B cell (primary cell): ENCODE measurements at regions not wholly inside any gene's neighbourhood (a gene's known extent, or its start where the extent isn't known, plus 50 kb on each side); places are given as distances from the start of the nearest gene placed in this dataset.

Experiments
- ATAC-seq: fragments of 200-7000 bp; cut with Tn5 transposase; one replicate; pipeline ENCODE4 v1.10.0; 2021; ENCODE audit warnings: low read depth, mild to moderate bottlenecking, moderate number of reproducible peaks, moderate library complexity
- CTCF ChIA-PET: fragments of 350-600 bp; sonication (Branson Sonifier 250); formaldehyde crosslinking; loops from one replicate; lab custom pipeline; 2021; ENCODE audit warnings: antibody characterized with exemption, inconsistent platforms; lab: Charles Lee
- POLR2A ChIA-PET: fragments of 350-600 bp; sonication (Branson Sonifier 250); formaldehyde crosslinking; loops from one replicate; lab custom pipeline; 2021; ENCODE audit warnings: antibody characterized with exemption; lab: Charles Lee
- DNase-seq: peaks from one replicate; pipeline ENCODE4 v3.0.0; 2013
- H2AFZ ChIP-seq: 2 replicates; pipeline ENCODE4 v1.6.1; 2012; ENCODE audit warnings: mild to moderate bottlenecking, low read depth, low read length; ENCODE audit not compliant: insufficient read depth, poor library complexity, severe bottlenecking
- H3K27ac ChIP-seq, 2 donors: 1 replicate in 1 of 2; 2 replicates in 1 of 2; pipeline ENCODE4 v1.5.1; 2012 to 2013; ENCODE audit warnings: low read length in 2 of 2, mild to moderate bottlenecking in 2 of 2, moderate library complexity in 1 of 2
- H3K27me3 ChIP-seq, 4 experiments: fragments of 200-600 bp in 1 of 4; sonication (generic) in 1 of 4; replicated peaks in 1 of 4; 1 replicate in 2 of 4; 2 replicates in 2 of 4; pipeline versions ENCODE4 v1.6.1 to v1.7.0; 2013 to 2016; ENCODE audit warnings: low read length in 3 of 4, mild to moderate bottlenecking in 2 of 4, mixed read lengths in 1 of 4, moderate library complexity in 1 of 4; ENCODE audit not compliant: insufficient read depth in 4 of 4, control insufficient read depth in 3 of 4; ENCODE audit errors: control extremely low read depth in 1 of 4
- H3K36me3 ChIP-seq, 2 experiments: replicated peaks in 1 of 2; 1 replicate in 1 of 2; 2 replicates in 1 of 2; pipeline versions ENCODE4 v1.6.1 to v1.7.1; 2013; ENCODE audit warnings: low read length in 1 of 2; ENCODE audit not compliant: insufficient read depth in 2 of 2, control insufficient read depth in 1 of 2; ENCODE audit errors: control extremely low read depth in 1 of 2, extremely low read depth in 1 of 2
- H3K4me1 ChIP-seq, 2 donors: fragments of 200-600 bp in 1 of 2; sonication (generic) in 1 of 2; 1 replicate in 1 of 2; 2 replicates in 1 of 2; pipeline versions ENCODE4 v1.5.1 to v1.6.1; 2013 to 2017; ENCODE audit warnings: low read length in 2 of 2; ENCODE audit not compliant: control insufficient read depth in 2 of 2, insufficient read depth in 2 of 2
- H3K4me2 ChIP-seq: replicated peaks from 2 replicates; pipeline ENCODE3; 2012; ENCODE audit warnings: mild to moderate bottlenecking, low read depth, low read length; ENCODE audit not compliant: poor library complexity, severe bottlenecking
- H3K4me3 ChIP-seq, 5 experiments: fragments of 200-600 bp in 1 of 5; sonication (generic) in 1 of 5; 1 replicate in 3 of 5; 2 replicates in 2 of 5; pipeline versions ENCODE4 v1.5.1 to v1.7.0; 2011 to 2016; ENCODE audit warnings: low read length in 4 of 5, mild to moderate bottlenecking in 4 of 5, low read depth in 2 of 5, control low read depth in 1 of 5, moderate library complexity in 1 of 5; ENCODE audit not compliant: insufficient read depth in 1 of 5; ENCODE audit errors: control extremely low read depth in 1 of 5, extremely low read depth in 1 of 5
- H3K79me2 ChIP-seq: fragments of 200-600 bp; sonication (generic); one replicate; pipeline ENCODE4 v1.6.0; 2016; ENCODE audit warnings: low read length; ENCODE audit not compliant: control insufficient read depth, insufficient read depth
- H3K9ac ChIP-seq: fragments of 200-600 bp; sonication (generic); 2 replicates; pipeline ENCODE4 v1.6.1; 2017; ENCODE audit warnings: mild to moderate bottlenecking, low read length, moderate library complexity
- H3K9me3 ChIP-seq, 3 donors: one replicate each; pipeline versions ENCODE4 v1.6.1 to v1.7.1; 2013; ENCODE audit warnings: low read length in 2 of 3; ENCODE audit not compliant: control insufficient read depth in 2 of 3, insufficient read depth in 1 of 3; ENCODE audit errors: control extremely low read depth in 1 of 3
- H4K20me1 ChIP-seq: 2 replicates; pipeline ENCODE4 v1.6.0; 2012; ENCODE audit warnings: mild to moderate bottlenecking, low read length; ENCODE audit not compliant: insufficient read depth, control insufficient read depth, poor library complexity, severe bottlenecking
- H3K27ac Mint-ChIP-seq: one replicate; pipeline ENCODE4 v1.8.0; 2021; ENCODE audit warnings: mixed read lengths
- H3K27me3 Mint-ChIP-seq: one replicate; pipeline ENCODE4 v1.8.0; 2021; ENCODE audit warnings: mixed read lengths
- H3K4me1 Mint-ChIP-seq: one replicate; pipeline ENCODE4 v1.8.0; 2021; ENCODE audit warnings: mixed read lengths
- H3K4me3 Mint-ChIP-seq: one replicate; pipeline ENCODE4 v1.8.0; 2021; ENCODE audit warnings: mixed read lengths
- H3K9me3 Mint-ChIP-seq: one replicate; pipeline ENCODE4 v1.8.0; 2022; ENCODE audit warnings: mixed read lengths; ENCODE audit not compliant: insufficient read depth
- CTCF ChIP-seq: fragments of 200-600 bp; IDR thresholded peaks from one replicate; pipeline ENCODE4 v1.8.0; 2022; ENCODE audit warnings: antibody characterized with exemption, mild to moderate bottlenecking
- EZH2 ChIP-seq: IDR thresholded peaks from 2 replicates; pipeline ENCODE4 v1.6.1; 2012; ENCODE audit warnings: borderline replicate concordance, low read depth, mild to moderate bottlenecking, moderate library complexity, low read length; ENCODE audit not compliant: insufficient read depth, poor library complexity, severe bottlenecking
- WGBS: methylation state at CpG from one replicate; pipeline ENCODE4 v1.1.5; 2013; ENCODE audit warnings: missing lambda C conversion rate; ENCODE audit not compliant: insufficient coverage; 5-methylcytosine and 5-hydroxymethylcytosine counted together
- intact Hi-C: fragments of 100-400 bp; cut with micrococcal nuclease; formaldehyde crosslinking; loops from one replicate; pipeline ENCODE4 v1.10.0; 2022

GRCh38 chr1:88579598-88579997 is 104.5 kb upstream of the PKN2 start:
- Histone ChIP-seq H2AFZ (no peak overlapping the region), H4K20me1 (no peaks in the 10 kb centered on the region), H3K9me3 (no peaks in the 10 kb centered on the region), H3K4me2 (no peak overlapping the region), H3K36me3 (no peaks in the 10 kb centered on the region), H3K27ac (no peak overlapping the region), H3K4me1 (no peaks in the 10 kb centered on the region), H3K27me3 (peaks cover 0 to 6% (median under 1%) of the 10 kb centered on the region in 4 experiments), H3K79me2 (no peaks in the 10 kb centered on the region), H3K4me3 (no peak overlapping the region), H3K9ac (no peak overlapping the region)
- H3K27me3 Mint-ChIP-seq: peaks cover 25% of the 10 kb centered on the region
- CTCF ChIA-PET: no interaction called here
- WGBS: 85% methylated on average over 3 of the region's 3 CpGs
- no peaks in the 10 kb centered on the region for H3K9me3 Mint-ChIP-seq
- no peak overlapping the region for H3K27ac Mint-ChIP-seq
- POLR2A ChIA-PET: no interaction called here
- DNase-seq (no peak), ATAC-seq (no peak)
- intact Hi-C loops: no loop called here
- H3K4me3 Mint-ChIP-seq: no peak overlapping the region
- TF ChIP-seq EZH2 (no peak), CTCF (no peak)
- H3K4me1 Mint-ChIP-seq: no peaks in the 10 kb centered on the region

GRCh38 chr1:88581703-88582102 is 102.4 kb upstream of the PKN2 start:
- Histone ChIP-seq H3K36me3 (no peaks in the 10 kb centered on the region), H3K9ac (no peak overlapping the region), H3K4me2 (no peak overlapping the region), H3K79me2 (no peaks in the 10 kb centered on the region), H2AFZ (no peak overlapping the region), H4K20me1 (no peaks in the 10 kb centered on the region), H3K27ac (no peak overlapping the region), H3K9me3 (no peaks in the 10 kb centered on the region), H3K4me1 (no peaks in the 10 kb centered on the region), H3K4me3 (no peak overlapping the region), H3K27me3 (peaks cover 0 to 6% (median under 1%) of the 10 kb centered on the region in 4 experiments)
- H3K27me3 Mint-ChIP-seq: peaks cover 41% of the 10 kb centered on the region
- ChIA-PET CTCF (no interaction called here), POLR2A (no interaction called here)
- no peak overlapping the region for H3K4me3 Mint-ChIP-seq
- intact Hi-C loops: no loop called here
- H3K27ac Mint-ChIP-seq: no peak overlapping the region
- no peak for ATAC-seq
- no peak for DNase-seq
- no peaks in the 10 kb centered on the region for H3K9me3 Mint-ChIP-seq
- 93% methylated on average over 2 of the region's 2 CpGs for WGBS
- no peak for TF ChIP-seq EZH2
- no peak for TF ChIP-seq CTCF
- H3K4me1 Mint-ChIP-seq: no peaks in the 10 kb centered on the region
